Endodermal cell (in vitro differentiated cells): ENCODE measurements at regions not wholly inside any gene's neighbourhood (a gene's known extent, or its start where the extent isn't known, plus 50 kb on each side); places are given as distances from the start of the nearest gene placed in this dataset.

Source experiments
- DNase-seq: peaks from one replicate; pipeline ENCODE4 v3.0.0-alpha.2; 2017
- H3K27ac ChIP-seq: 2 replicates; pipeline ENCODE4 v1.5.1; 2013; ENCODE audit warnings: mild to moderate bottlenecking, low read depth, low read length, moderate library complexity
- H3K27me3 ChIP-seq: 2 replicates; pipeline ENCODE4 v1.6.1; 2013; ENCODE audit warnings: mild to moderate bottlenecking, low read length, moderate library complexity; ENCODE audit not compliant: insufficient read depth, control insufficient read depth, poor library complexity, severe bottlenecking
- H3K36me3 ChIP-seq: 2 replicates; pipeline ENCODE4 v1.7.0; 2013; ENCODE audit warnings: mild to moderate bottlenecking, low read length, moderate library complexity; ENCODE audit not compliant: control insufficient read depth, insufficient read depth
- H3K4me1 ChIP-seq: one replicate; pipeline ENCODE4 v1.7.0; 2013; ENCODE audit warnings: low read length; ENCODE audit not compliant: control insufficient read depth, insufficient read depth
- H3K4me3 ChIP-seq: 2 replicates; pipeline ENCODE4 v1.5.1; 2013; ENCODE audit warnings: mild to moderate bottlenecking, low read length, moderate library complexity
- H3K9ac ChIP-seq: 2 replicates; pipeline ENCODE4 v1.6.1; 2013; ENCODE audit warnings: mild to moderate bottlenecking, low read length, moderate library complexity; ENCODE audit not compliant: poor library complexity, severe bottlenecking; ENCODE audit errors: extremely low read depth
- H3K9me3 ChIP-seq: 2 replicates; pipeline ENCODE4 v1.6.1; 2013; ENCODE audit warnings: mild to moderate bottlenecking, low read length, moderate library complexity; ENCODE audit not compliant: control insufficient read depth
- H3K27ac Mint-ChIP-seq: 2 replicates; pipeline ENCODE4 v1.8.0; 2020; ENCODE audit warnings: mixed read lengths
- H3K27me3 Mint-ChIP-seq: 2 replicates; pipeline ENCODE4 v1.8.0; 2021; ENCODE audit warnings: mild to moderate bottlenecking, mixed read lengths; ENCODE audit not compliant: insufficient read depth
- H3K36me3 Mint-ChIP-seq: 2 replicates; pipeline ENCODE4 v1.8.0; 2020; ENCODE audit warnings: low read depth, mixed read lengths
- H3K4me1 Mint-ChIP-seq: 2 replicates; pipeline ENCODE4 v1.8.0; 2020; ENCODE audit warnings: mixed read lengths
- H3K4me3 Mint-ChIP-seq: 2 replicates; pipeline ENCODE4 v1.8.0; 2020; ENCODE audit warnings: mild to moderate bottlenecking, moderate library complexity, mixed read lengths
- H3K9me3 Mint-ChIP-seq: 2 replicates; pipeline ENCODE4 v1.8.0; 2020; ENCODE audit warnings: mild to moderate bottlenecking, mixed read lengths
- WGBS, 2 experiments: methylation state at CpG; one replicate each; pipeline versions ENCODE4 v1.1.5 to v1.1.7; 2013; ENCODE audit warnings: missing lambda C conversion rate in 2 of 2, mixed read lengths in 1 of 2; ENCODE audit not compliant: insufficient coverage in 1 of 2, insufficient read length in 1 of 2; 5-methylcytosine and 5-hydroxymethylcytosine counted together
- TF ChIP-seq, protein P1 (sequence below): fragments of 200-600 bp; sonication (generic); conservative IDR thresholded peaks from 2 replicates; pipeline ENCODE4 v1.5.0; 2021; ENCODE audit warnings: antibody characterized with exemption, mild to moderate bottlenecking

- no peaks in the 10 kb centered on the region for H3K27me3 ChIP-seq
Measured at GRCh38 chr18:68148863-68149262, 566.0 kb downstream of the TMX3 start.

DNA sequence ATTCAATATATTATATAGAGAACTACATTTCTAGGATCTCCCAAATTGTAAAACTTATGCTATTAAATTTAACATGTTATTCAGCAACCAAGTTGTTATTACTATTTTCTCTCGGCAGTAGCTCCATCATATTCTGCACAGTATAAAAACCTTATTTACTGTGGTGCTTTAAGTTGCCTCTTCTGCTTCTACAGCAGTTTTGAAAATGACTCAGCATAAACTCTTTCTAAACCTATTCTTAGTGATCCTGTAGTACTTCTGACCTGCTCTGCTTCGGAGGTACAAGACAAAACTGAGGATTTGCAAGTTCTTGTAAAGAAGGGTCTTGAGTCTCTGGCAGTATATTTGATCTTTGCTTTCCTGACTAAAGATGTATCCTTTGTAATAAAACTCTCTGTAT lies 567.2 kb downstream of the TMX3 start:
- H3K4me1 Mint-ChIP-seq: peaks cover 4% of the 10 kb centered on the region
- WGBS, 2 experiments: 88 to 100% methylated on average over 1 to 2 of the region's 2 CpGs
- Histone ChIP-seq H3K9ac (no peak overlapping the region), H3K4me3 (no peak overlapping the region), H3K9me3 (no peaks in the 10 kb centered on the region), H3K4me1 (no peaks in the 10 kb centered on the region), H3K27ac (no peak overlapping the region), H3K27me3 (no peaks in the 10 kb centered on the region), H3K36me3 (no peaks in the 10 kb centered on the region)
- H3K36me3 Mint-ChIP-seq: no peaks in the 10 kb centered on the region
- H3K9me3 Mint-ChIP-seq: peaks cover 3% of the 10 kb centered on the region
- no peak overlapping the region for H3K4me3 Mint-ChIP-seq
- TF ChIP-seq, protein P1, sequence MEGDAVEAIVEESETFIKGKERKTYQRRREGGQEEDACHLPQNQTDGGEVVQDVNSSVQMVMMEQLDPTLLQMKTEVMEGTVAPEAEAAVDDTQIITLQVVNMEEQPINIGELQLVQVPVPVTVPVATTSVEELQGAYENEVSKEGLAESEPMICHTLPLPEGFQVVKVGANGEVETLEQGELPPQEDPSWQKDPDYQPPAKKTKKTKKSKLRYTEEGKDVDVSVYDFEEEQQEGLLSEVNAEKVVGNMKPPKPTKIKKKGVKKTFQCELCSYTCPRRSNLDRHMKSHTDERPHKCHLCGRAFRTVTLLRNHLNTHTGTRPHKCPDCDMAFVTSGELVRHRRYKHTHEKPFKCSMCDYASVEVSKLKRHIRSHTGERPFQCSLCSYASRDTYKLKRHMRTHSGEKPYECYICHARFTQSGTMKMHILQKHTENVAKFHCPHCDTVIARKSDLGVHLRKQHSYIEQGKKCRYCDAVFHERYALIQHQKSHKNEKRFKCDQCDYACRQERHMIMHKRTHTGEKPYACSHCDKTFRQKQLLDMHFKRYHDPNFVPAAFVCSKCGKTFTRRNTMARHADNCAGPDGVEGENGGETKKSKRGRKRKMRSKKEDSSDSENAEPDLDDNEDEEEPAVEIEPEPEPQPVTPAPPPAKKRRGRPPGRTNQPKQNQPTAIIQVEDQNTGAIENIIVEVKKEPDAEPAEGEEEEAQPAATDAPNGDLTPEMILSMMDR: no peak
- no peaks in the 10 kb centered on the region for H3K27me3 Mint-ChIP-seq
- DNase-seq: no peak
- H3K27ac Mint-ChIP-seq: no peak overlapping the region

More at GRCh38 chr18:68148863-68149262, 566.0 kb downstream of the TMX3 start:
- Histone ChIP-seq H3K9me3 (no peaks in the 10 kb centered on the region), H3K4me3 (no peak overlapping the region), H3K36me3 (no peaks in the 10 kb centered on the region), H3K4me1 (no peaks in the 10 kb centered on the region), H3K27ac (no peak overlapping the region), H3K9ac (no peak overlapping the region)
- WGBS, 2 experiments: 54 to 83% methylated on average over 1 to 3 of the region's 3 CpGs
- DNase-seq: peak; percentile 55
- Mint-ChIP-seq H3K4me3 (no peak overlapping the region), H3K27me3 (no peaks in the 10 kb centered on the region), H3K4me1 (peaks cover 4% of the 10 kb centered on the region), H3K36me3 (no peaks in the 10 kb centered on the region), H3K27ac (peak overlapping the region; percentile 75), H3K9me3 (no peaks in the 10 kb centered on the region)
- TF ChIP-seq, protein P1: no peak

- H3K9ac ChIP-seq: no peak overlapping the region
- H3K27me3 ChIP-seq: no peaks in the 10 kb centered on the region
- no peak for DNase-seq
- H3K9me3 ChIP-seq: no peaks in the 10 kb centered on the region
- Mint-ChIP-seq H3K4me3 (no peak overlapping the region), H3K36me3 (no peaks in the 10 kb centered on the region), H3K4me1 (no peaks in the 10 kb centered on the region), H3K27ac (no peak overlapping the region), H3K27me3 (no peaks in the 10 kb centered on the region), H3K9me3 (no peaks in the 10 kb centered on the region)
- WGBS, 2 experiments: no CpG with 5 or more reads among the region's 1 CpG
- H3K4me1 ChIP-seq: no peaks in the 10 kb centered on the region
- TF ChIP-seq, protein P1: no peak
- H3K27ac ChIP-seq: no peak overlapping the region
- H3K4me3 ChIP-seq: no peak overlapping the region
- H3K36me3 ChIP-seq: no peaks in the 10 kb centered on the region
Measured at GRCh38 chr18:68121826-68122225, 593.1 kb downstream of the TMX3 start.
